ENCODE measurements at regions not wholly inside any gene's neighbourhood (a gene's known extent, or its start where the extent isn't known, plus 50 kb on each side); places are given as distances from the start of the nearest gene placed in this dataset.
A peak's percentile ranks its signal among the peaks of the same experiment; 100 is the strongest.

- in situ Hi-C loops (cut with MboI), result no loop called here
- Histone ChIP-seq H3K36me3 (ENCODE audit: low read depth) (no peaks in the 10 kb centered on the region), H2AFZ (no peak overlapping the region), H3K79me2 (ENCODE audit: insufficient read depth) (no peaks in the 10 kb centered on the region), H3K4me2 (ENCODE audit: unreplicated experiment) (no peak overlapping the region), H3F3A (ENCODE audit: insufficient read depth) (peaks cover 5% of the 10 kb centered on the region; the same call in 1 of the 2 replicates), H4K20me1 (ENCODE audit: insufficient read depth) (no peaks in the 10 kb centered on the region), H3K4me3 (no peak overlapping the region), H3K9ac (no peak overlapping the region), H3K9me2 (ENCODE audit: insufficient read depth) (no peaks in the 10 kb centered on the region), H3K27me3 (replicated peaks; ENCODE audit: insufficient read depth) (no peaks in the 10 kb centered on the region), H3K4me1 (ENCODE audit: insufficient read depth) (peaks cover 11% of the 10 kb centered on the region), H3K9me3 (ENCODE audit: low read depth) (no peaks in the 10 kb centered on the region), H3K27ac (no peak overlapping the region)
- no peak for TF ChIP-seq EZH2phosphoT487 (IDR thresholded peaks at IDR 0.05; ENCODE audit: insufficient read depth, low read depth)
- TF ChIP-seq EZH2 (IDR thresholded peaks at IDR 0.05; ENCODE audit: insufficient read depth, poor library complexity, severe bottlenecking), result no peak
- 34 to 39% methylated on average over 1 of the region's 1 CpG for WGBS, 2 experiments (ENCODE audit: low coverage in 1 of 2, low lambda C conversion rate in 2 of 2, missing lambda C conversion rate in 2 of 2)
- DNase-seq, result peak; percentile 53
Measured at GRCh38 chr13:39210961-39211534, 172.8 kb downstream of the NHLRC3 start.

- Histone ChIP-seq H3K79me2 (ENCODE audit: insufficient read depth) (no peaks in the 10 kb centered on the region), H3K9me2 (ENCODE audit: insufficient read depth) (no peaks in the 10 kb centered on the region), H3K4me2 (ENCODE audit: unreplicated experiment) (no peak overlapping the region), H3K4me3 (no peak overlapping the region), H3K36me3 (ENCODE audit: low read depth) (no peaks in the 10 kb centered on the region), H3K27ac (no peak overlapping the region), H3K27me3 (replicated peaks; ENCODE audit: insufficient read depth) (no peaks in the 10 kb centered on the region), H3K9me3 (ENCODE audit: low read depth) (no peaks in the 10 kb centered on the region), H3K9ac (no peak overlapping the region), H4K20me1 (ENCODE audit: insufficient read depth) (no peaks in the 10 kb centered on the region), H3K4me1 (ENCODE audit: insufficient read depth) (peaks cover 8% of the 10 kb centered on the region), H2AFZ (no peak overlapping the region), H3F3A (ENCODE audit: insufficient read depth) (no peaks in the 10 kb centered on the region)
- WGBS, 2 experiments (ENCODE audit: low coverage in 1 of 2, low lambda C conversion rate in 2 of 2, missing lambda C conversion rate in 2 of 2), result 72 to 77% methylated on average over 8 of the region's 8 CpGs
- DNase-seq, result no peak
- in situ Hi-C loops (cut with MboI), result no loop called here
- TF ChIP-seq EZH2 (IDR thresholded peaks at IDR 0.05; ENCODE audit: insufficient read depth, poor library complexity, severe bottlenecking) (no peak), EZH2phosphoT487 (IDR thresholded peaks at IDR 0.05; ENCODE audit: insufficient read depth, low read depth) (no peak)
Measured at GRCh38 chr13:39215971-39216370, 177.7 kb downstream of the NHLRC3 start.

GRCh38 chr13:39217471-39217870 is 179.2 kb downstream of the NHLRC3 start:
- no peak overlapping the region for H2AFZ ChIP-seq
- H3F3A ChIP-seq (ENCODE audit: insufficient read depth), result no peaks in the 10 kb centered on the region
- no peak overlapping the region for H3K27ac ChIP-seq
- WGBS, 2 experiments (ENCODE audit: low coverage in 1 of 2, low lambda C conversion rate in 2 of 2, missing lambda C conversion rate in 2 of 2), result 67 to 68% methylated on average over 3 of the region's 3 CpGs
- no peak for TF ChIP-seq EZH2 (IDR thresholded peaks at IDR 0.05; ENCODE audit: insufficient read depth, poor library complexity, severe bottlenecking)
- no peak overlapping the region for H3K4me2 ChIP-seq (ENCODE audit: unreplicated experiment)
- in situ Hi-C loops (cut with MboI), result no loop called here
- no peak overlapping the region for H3K4me3 ChIP-seq
- H3K9me2 ChIP-seq (ENCODE audit: insufficient read depth), result no peaks in the 10 kb centered on the region
- H3K9me3 ChIP-seq (ENCODE audit: low read depth), result no peaks in the 10 kb centered on the region
- H3K36me3 ChIP-seq (ENCODE audit: low read depth), result no peaks in the 10 kb centered on the region
- H3K79me2 ChIP-seq (ENCODE audit: insufficient read depth), result no peaks in the 10 kb centered on the region
- H4K20me1 ChIP-seq (ENCODE audit: insufficient read depth), result no peaks in the 10 kb centered on the region
- no peak overlapping the region for H3K9ac ChIP-seq
- H3K4me1 ChIP-seq (ENCODE audit: insufficient read depth), result no peaks in the 10 kb centered on the region
- no peak for DNase-seq
- H3K27me3 ChIP-seq (replicated peaks; ENCODE audit: insufficient read depth), result no peaks in the 10 kb centered on the region

GRCh38 chr13:39224671-39225240 is 186.5 kb downstream of the NHLRC3 start:
- no peaks in the 10 kb centered on the region for H3K27me3 ChIP-seq (replicated peaks; ENCODE audit: insufficient read depth)
- 35 to 39% methylated on average over 5 of the region's 5 CpGs for WGBS, 2 experiments (ENCODE audit: low coverage in 1 of 2, low lambda C conversion rate in 2 of 2, missing lambda C conversion rate in 2 of 2)
- H3K27ac ChIP-seq, result no peak overlapping the region
- no peak for DNase-seq
- TF ChIP-seq EZH2phosphoT487 (IDR thresholded peaks at IDR 0.05; ENCODE audit: insufficient read depth, low read depth) (no peak), EZH2 (IDR thresholded peaks at IDR 0.05; ENCODE audit: insufficient read depth, poor library complexity, severe bottlenecking) (no peak)
- in situ Hi-C loops (cut with MboI), result no loop called here
- no peak overlapping the region for H3K4me2 ChIP-seq (ENCODE audit: unreplicated experiment)
- H4K20me1 ChIP-seq (ENCODE audit: insufficient read depth), result no peaks in the 10 kb centered on the region
- H3K9me2 ChIP-seq (ENCODE audit: insufficient read depth), result no peaks in the 10 kb centered on the region
- H2AFZ ChIP-seq, result no peak overlapping the region
- H3K4me1 ChIP-seq (ENCODE audit: insufficient read depth), result no peaks in the 10 kb centered on the region
- no peak overlapping the region for H3K4me3 ChIP-seq
- no peaks in the 10 kb centered on the region for H3K36me3 ChIP-seq (ENCODE audit: low read depth)
- H3K79me2 ChIP-seq (ENCODE audit: insufficient read depth), result no peaks in the 10 kb centered on the region
- no peak overlapping the region for H3K9ac ChIP-seq
- no peaks in the 10 kb centered on the region for H3K9me3 ChIP-seq (ENCODE audit: low read depth)
- no peaks in the 10 kb centered on the region for H3F3A ChIP-seq (ENCODE audit: insufficient read depth)
